ENCODE measurements at regions not wholly inside any gene's neighbourhood (a gene's known extent, or its start where the extent isn't known, plus 50 kb on each side); places are given as distances from the start of the nearest gene placed in this dataset.

DNA sequence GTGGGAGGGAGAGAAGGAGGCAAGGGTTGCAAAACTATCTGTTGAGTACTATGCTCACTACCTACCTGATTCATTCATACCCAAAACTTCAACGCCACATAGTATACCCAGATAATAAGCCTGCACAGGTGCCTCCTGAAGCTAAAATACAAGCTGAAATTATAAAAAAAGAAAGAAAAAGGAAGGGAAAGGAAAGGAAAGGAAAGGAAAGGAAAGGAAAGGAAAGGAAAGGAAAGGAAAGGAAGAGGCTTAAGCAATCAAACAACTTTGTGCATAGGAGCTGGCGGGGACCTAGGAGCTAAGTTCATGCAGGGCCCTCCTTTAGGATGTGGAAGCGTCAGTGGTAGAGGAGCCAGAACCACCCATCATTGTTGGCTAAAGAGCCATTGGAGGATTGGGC, 108.9 kb upstream of the SYNDIG1 start:
- Histone ChIP-seq H3K9ac (ENCODE audit: insufficient read depth in 1 of 2, low read depth in 2 of 2, low read length in 2 of 2) (no peak overlapping the region), H3K79me2 (ENCODE audit: control insufficient read depth, insufficient read depth, low read length) (no peaks in the 10 kb centered on the region), H3K27me3 (ENCODE audit: control insufficient read depth in 2 of 2, insufficient read depth in 2 of 2, low read length in 2 of 2) (no peaks in the 10 kb centered on the region), H3K36me3 (ENCODE audit: control insufficient read depth, insufficient read depth, low read length) (no peaks in the 10 kb centered on the region), H4K20me1 (replicated peaks; ENCODE audit: control insufficient read depth, insufficient read depth, low read length) (no peaks in the 10 kb centered on the region), H3K9me3 (replicated peaks; ENCODE audit: control insufficient read depth, insufficient read depth, low read depth, low read length) (no peaks in the 10 kb centered on the region), H3K4me3 (no peak overlapping the region), H3K27ac (ENCODE audit: extremely low read depth, low read depth, low read length) (no peak overlapping the region), H2AFZ (ENCODE audit: low read depth, low read length) (no peak overlapping the region), H3K4me1 (replicated peaks in 1 of 2; ENCODE audit: control insufficient read depth in 2 of 2, insufficient read depth in 2 of 2, low read length in 2 of 2) (no peaks in the 10 kb centered on the region), H3K4me2 (ENCODE audit: insufficient read depth, low read length) (no peak overlapping the region), H3K9me1 (ENCODE audit: control insufficient read depth, insufficient read depth, low read length) (no peaks in the 10 kb centered on the region)
- no TSS peak for BruUV-seq (replicated peaks)
- in situ Hi-C loops (cut with MboI) (no loop called here), intact Hi-C loops (cut with micrococcal nuclease) (no loop called here)
- FAIRE-seq (no peak), DNase-seq (ENCODE audit: extremely low read depth in 1 of 4, low spot score in 3 of 4) (no peak), ATAC-seq (no peak)
- TF ChIP-seq KLF10 (CRISPR knock-in tag; IDR thresholded peaks at IDR 0.05) (no peak), RBM14 (IDR thresholded peaks at IDR 0.05; ENCODE audit: borderline replicate concordance, insufficient read depth, low read depth, low read length) (no peak), HDAC3 (IDR thresholded peaks at IDR 0.05; ENCODE audit: borderline replicate concordance, partially characterized antibody) (no peak), NCOA6 (IDR thresholded peaks at IDR 0.05) (no peak), ETV5 (CRISPR knock-in tag; IDR thresholded peaks at IDR 0.05; ENCODE audit: low read depth) (no peak), ZFP30 (CRISPR knock-in tag; IDR thresholded peaks at IDR 0.05; ENCODE audit: borderline replicate concordance) (no peak)
- TF ChIP-seq, protein P1, sequence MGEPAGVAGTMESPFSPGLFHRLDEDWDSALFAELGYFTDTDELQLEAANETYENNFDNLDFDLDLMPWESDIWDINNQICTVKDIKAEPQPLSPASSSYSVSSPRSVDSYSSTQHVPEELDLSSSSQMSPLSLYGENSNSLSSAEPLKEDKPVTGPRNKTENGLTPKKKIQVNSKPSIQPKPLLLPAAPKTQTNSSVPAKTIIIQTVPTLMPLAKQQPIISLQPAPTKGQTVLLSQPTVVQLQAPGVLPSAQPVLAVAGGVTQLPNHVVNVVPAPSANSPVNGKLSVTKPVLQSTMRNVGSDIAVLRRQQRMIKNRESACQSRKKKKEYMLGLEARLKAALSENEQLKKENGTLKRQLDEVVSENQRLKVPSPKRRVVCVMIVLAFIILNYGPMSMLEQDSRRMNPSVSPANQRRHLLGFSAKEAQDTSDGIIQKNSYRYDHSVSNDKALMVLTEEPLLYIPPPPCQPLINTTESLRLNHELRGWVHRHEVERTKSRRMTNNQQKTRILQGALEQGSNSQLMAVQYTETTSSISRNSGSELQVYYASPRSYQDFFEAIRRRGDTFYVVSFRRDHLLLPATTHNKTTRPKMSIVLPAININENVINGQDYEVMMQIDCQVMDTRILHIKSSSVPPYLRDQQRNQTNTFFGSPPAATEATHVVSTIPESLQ (CRISPR knock-in tag; IDR thresholded peaks at IDR 0.05), result no peak
- WGBS (ENCODE audit: insufficient coverage, low coverage, missing lambda C conversion rate), result 0% methylated on average over 3 of the region's 3 CpGs
- ChIA-PET POLR2A (no interaction called here), CTCF (ENCODE audit: low intra/inter-chr PET ratio) (no interaction called here)

Measured in K562 (cell line).